ENCODE measurements at regions not wholly inside any gene's neighbourhood (a gene's known extent, or its start where the extent isn't known, plus 50 kb on each side); places are given as distances from the start of the nearest gene placed in this dataset.

DNA sequence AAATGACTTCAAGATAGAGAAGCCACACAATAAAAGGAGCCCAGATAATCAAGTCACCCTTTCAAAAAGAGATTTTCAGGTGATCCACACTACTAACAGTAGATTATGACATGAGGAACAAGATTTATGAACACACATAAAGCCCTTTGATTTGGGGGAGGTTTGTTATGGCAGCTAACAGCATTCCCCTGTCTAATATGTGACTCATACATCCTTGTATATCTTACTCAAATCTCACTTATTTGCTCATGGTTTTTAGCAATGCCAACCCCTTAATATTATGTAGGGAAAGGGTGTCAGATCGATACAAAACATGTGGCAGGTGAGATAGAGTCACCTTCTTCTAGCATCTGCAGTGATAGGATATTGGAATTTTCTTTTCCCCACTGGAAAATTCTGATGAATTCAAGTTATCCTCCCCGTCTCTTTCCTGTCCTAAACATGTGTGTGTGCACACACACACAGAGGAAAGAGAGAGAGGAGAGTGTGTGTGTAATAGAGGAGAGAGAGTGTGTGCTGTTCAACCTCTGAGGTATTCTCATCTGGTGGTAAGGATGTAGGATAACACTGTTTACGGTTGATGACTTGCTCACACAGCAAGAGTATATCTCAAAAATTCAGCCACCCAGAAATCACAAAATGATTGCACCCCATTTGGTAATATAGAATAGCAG is 319.9 kb downstream of the KCNC2 start (continued):
- TF ChIP-seq AFF4 (CRISPR knock-in tag; IDR thresholded peaks at IDR 0.05) (no peak), ZNF687 (CRISPR knock-in tag; IDR thresholded peaks at IDR 0.05) (no peak), HNF4A (CRISPR knock-in tag; IDR thresholded peaks at IDR 0.05) (no peak)

- no peak overlapping the region for H3K27ac ChIP-seq (ENCODE audit: extremely low read length, insufficient read depth, low read length)
- peak; percentile 54; the same call in 1 of the 3 replicates for ATAC-seq
- no peak overlapping the region for H3K4me2 ChIP-seq (ENCODE audit: low read depth, low read length)
Measured at GRCh38 chr12:74890237-74890599, 319.4 kb downstream of the KCNC2 start.

More at GRCh38 chr12:74890237-74890599, 319.4 kb downstream of the KCNC2 start:
- intact Hi-C loops (cut with micrococcal nuclease; ENCODE audit: unreplicated experiment), result no loop called here
- no TSS peak for BruUV-seq (replicated peaks)
- no peak overlapping the region for H2AFZ ChIP-seq (ENCODE audit: low read length)
- H3K36me3 ChIP-seq (replicated peaks in 1 of 2; ENCODE audit: control insufficient read depth in 1 of 2, insufficient read depth in 2 of 2, low read length in 2 of 2), result no peaks in the 10 kb centered on the region
- ChIA-PET POLR2A (no interaction called here), CTCF (ENCODE audit: low intra/inter-chr PET ratio, low total read pairs) (no interaction called here)
- no peaks in the 10 kb centered on the region for H3K79me2 ChIP-seq (ENCODE audit: insufficient read depth, low read length)
- H4K20me1 ChIP-seq (ENCODE audit: insufficient read depth, low read length), result no peaks in the 10 kb centered on the region
- no peak overlapping the region for H3K4me3 ChIP-seq (replicated peaks in 1 of 3; ENCODE audit: insufficient read depth in 1 of 3, low read depth in 2 of 3, low read length in 3 of 3)
- FAIRE-seq (no peak), DNase-seq (ENCODE audit: low spot score) (peak; percentile 15)
- no peaks in the 10 kb centered on the region for H3K4me1 ChIP-seq (ENCODE audit: insufficient read depth, low read length)
- in situ Hi-C loops (cut with HindIII; ENCODE audit: extremely low pct_ligation_motif_present, low pct_unique_long_range_greater_than_20kb), result no loop called here
- TF ChIP-seq ATF7-NPFF (CRISPR knock-in tag; IDR thresholded peaks at IDR 0.05; ENCODE audit: low read depth), result no peak
- TF ChIP-seq RBFOX2 (IDR thresholded peaks at IDR 0.05; ENCODE audit: low read depth, low read length), result no peak
- TF ChIP-seq SP5 (CRISPR knock-in tag; IDR thresholded peaks at IDR 0.05; ENCODE audit: borderline replicate concordance, low read depth), result no peak
- no peak for TF ChIP-seq ZBTB46 (CRISPR knock-in tag; IDR thresholded peaks at IDR 0.05; ENCODE audit: borderline replicate concordance)
- TF ChIP-seq, protein P1, sequence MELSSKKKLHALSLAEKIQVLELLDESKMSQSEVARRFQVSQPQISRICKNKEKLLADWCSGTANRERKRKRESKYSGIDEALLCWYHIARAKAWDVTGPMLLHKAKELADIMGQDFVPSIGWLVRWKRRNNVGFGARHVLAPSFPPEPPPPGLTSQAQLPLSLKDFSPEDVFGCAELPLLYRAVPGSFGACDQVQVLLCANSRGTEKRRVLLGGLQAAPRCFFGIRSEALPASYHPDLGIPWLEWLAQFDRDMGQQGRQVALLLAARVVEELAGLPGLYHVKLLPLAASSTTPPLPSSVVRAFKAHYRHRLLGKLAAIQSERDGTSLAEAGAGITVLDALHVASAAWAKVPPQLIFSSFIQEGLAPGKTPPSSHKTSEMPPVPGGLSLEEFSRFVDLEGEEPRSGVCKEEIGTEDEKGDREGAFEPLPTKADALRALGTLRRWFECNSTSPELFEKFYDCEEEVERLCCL (CRISPR knock-in tag; IDR thresholded peaks at IDR 0.05; ENCODE audit: borderline replicate concordance), result no peak
- peak; percentile 55 for TF ChIP-seq FOSL2 (CRISPR knock-in tag; IDR thresholded peaks at IDR 0.05)
- TF ChIP-seq SIX1 (CRISPR knock-in tag; IDR thresholded peaks at IDR 0.05; ENCODE audit: borderline replicate concordance), result no peak
- TF ChIP-seq ZNF7 (CRISPR knock-in tag; IDR thresholded peaks at IDR 0.05), result no peak
- TF ChIP-seq RFXANK (CRISPR knock-in tag; IDR thresholded peaks at IDR 0.05), result no peak
- no peak overlapping the region for H3K9ac ChIP-seq (ENCODE audit: insufficient read depth, low read depth, low read length)
- no peaks in the 10 kb centered on the region for H3K9me3 ChIP-seq (ENCODE audit: low read length)
- no peaks in the 10 kb centered on the region for H3K27me3 ChIP-seq (ENCODE audit: control insufficient read depth in 1 of 2, insufficient read depth in 2 of 2, low read length in 2 of 2)
- WGBS (ENCODE audit: low lambda C conversion rate), result 2% methylated on average over 4 of the region's 4 CpGs

Data from HepG2 (cell line).